HepG2 (cell line): ENCODE measurements at regions not wholly inside any gene's neighbourhood (a gene's known extent, or its start where the extent isn't known, plus 50 kb on each side); places are given as distances from the start of the nearest gene placed in this dataset.

ENCODE experiments used
- ATAC-seq: fragments of 200-7000 bp; cut with Tn5 transposase; 3 replicates; pipeline ENCODE4 v1.9.1; 2020; ENCODE audit warnings: mild to moderate bottlenecking, moderate library complexity
- BruUV-seq: library from RNA; stranded (reverse); fragments of 400-500 nt; replicated peaks from 2 replicates; lab custom pipeline; 2021; lab: Mats Ljungman, UMichigan
- CTCF ChIA-PET: fragments of 300-600 bp; formaldehyde crosslinking; extraction: SDS; loops from one replicate; lab custom pipeline; 2021; ENCODE audit warnings: low total read pairs, inconsistent platforms, low intra/inter-chr PET ratio; lab: Yijun Ruan, JAX
- POLR2A ChIA-PET: fragments of 350-600 bp; sonication (Branson Sonifier 250); formaldehyde crosslinking; loops from one replicate; lab custom pipeline; 2020; ENCODE audit warnings: antibody characterized with exemption, inconsistent platforms; lab: Yijun Ruan, JAX
- DNase-seq: peaks from one replicate; pipeline ENCODE4 v3.0.0-alpha.2; 2015; ENCODE audit warnings: low spot score
- FAIRE-seq: peaks from 3 replicates; lab custom pipeline; 2011; peaks lifted over from hg19 to GRCh38; lab: Jason Lieb, UNC
- H2AFZ ChIP-seq: one replicate; pipeline ENCODE4 v1.6.1; 2011; ENCODE audit warnings: low read length, inconsistent platforms
- H3K27ac ChIP-seq: fragments of 300-600 bp; 3 replicates; pipeline ENCODE4 v1.8.0; 2011; ENCODE audit warnings: mixed run types, mild to moderate bottlenecking, mixed read lengths, low read length, inconsistent platforms; ENCODE audit not compliant: insufficient read depth; ENCODE audit errors: extremely low read length
- H3K27me3 ChIP-seq, 2 experiments: fragments of 200-600 bp in 1 of 2; 2 replicates in 1 of 2; 3 replicates in 1 of 2; pipeline versions ENCODE4 v1.6.0 to v1.8.0; 2011; ENCODE audit warnings: low read length in 2 of 2, mild to moderate bottlenecking in 2 of 2, moderate library complexity in 2 of 2, inconsistent platforms in 1 of 2; ENCODE audit not compliant: insufficient read depth in 2 of 2, control insufficient read depth in 1 of 2
- H3K36me3 ChIP-seq, 2 experiments: fragments of 200-600 bp in 1 of 2; replicated peaks in 1 of 2; 2 replicates in 1 of 2; 3 replicates in 1 of 2; pipeline versions ENCODE4 v1.5.1 to v1.8.0; 2011; ENCODE audit warnings: low read length in 2 of 2, inconsistent platforms in 1 of 2; ENCODE audit not compliant: insufficient read depth in 2 of 2, control insufficient read depth in 1 of 2
- H3K4me1 ChIP-seq: 2 replicates; pipeline ENCODE4 v1.5.1; 2012; ENCODE audit warnings: low read length, inconsistent platforms; ENCODE audit not compliant: insufficient read depth
- H3K4me2 ChIP-seq: 2 replicates; pipeline ENCODE4 v1.6.0; 2011; ENCODE audit warnings: low read depth, low read length, inconsistent platforms
- H3K4me3 ChIP-seq, 3 experiments: fragments of 200-600 bp in 1 of 3; sonication (generic), shearing (Covaris generic) in 1 of 3; replicated peaks in 1 of 3; 2 replicates each; pipeline ENCODE4 v1.5.1; 2011 to 2016; ENCODE audit warnings: low read length in 3 of 3, inconsistent platforms in 2 of 3, low read depth in 2 of 3, mild to moderate bottlenecking in 2 of 3, control low read depth in 1 of 3, mixed read lengths in 1 of 3; ENCODE audit not compliant: insufficient read depth in 1 of 3
- H3K79me2 ChIP-seq: one replicate; pipeline ENCODE4 v1.6.1; 2011; ENCODE audit warnings: low read length, inconsistent platforms; ENCODE audit not compliant: insufficient read depth
- H3K9ac ChIP-seq: 2 replicates; pipeline ENCODE4 v1.6.0; 2011; ENCODE audit warnings: mild to moderate bottlenecking, low read depth, low read length, inconsistent platforms; ENCODE audit not compliant: insufficient read depth
- H3K9me3 ChIP-seq: 2 replicates; pipeline ENCODE4 v1.5.1; 2012; ENCODE audit warnings: mild to moderate bottlenecking, low read length
- H4K20me1 ChIP-seq: 2 replicates; pipeline ENCODE4 v1.6.0; 2011; ENCODE audit warnings: inconsistent platforms, mild to moderate bottlenecking, low read length, moderate library complexity; ENCODE audit not compliant: insufficient read depth
- CREB1 ChIP-seq, 2 experiments: fragments of 450-650 bp in 1 of 2; IDR thresholded peaks; 2 replicates each; pipeline ENCODE4 v1.6.1; 2016 to 2017; ENCODE audit warnings: control low read depth in 1 of 2, mild to moderate bottlenecking in 1 of 2, missing compliant biosample characterization in 1 of 2, missing genetic modification characterization in 1 of 2
- ELF4 ChIP-seq: sonication (generic); formaldehyde crosslinking; IDR thresholded peaks from 2 replicates; pipeline ENCODE4 v1.5.0; 2020; ENCODE audit warnings: missing genetic modification reagents, mild to moderate bottlenecking, moderate library complexity, borderline replicate concordance
- HIVEP1 ChIP-seq: sonication (generic); formaldehyde crosslinking; IDR thresholded peaks from 2 replicates; pipeline ENCODE4 v1.4.0; 2020; ENCODE audit warnings: mild to moderate bottlenecking, missing genetic modification reagents
- ZNF180 ChIP-seq: sonication (generic); formaldehyde crosslinking; IDR thresholded peaks from 2 replicates; pipeline ENCODE4 v1.4.0; 2020; ENCODE audit warnings: low read depth, missing genetic modification reagents, borderline replicate concordance
- WGBS: methylation state at CpG from one replicate; pipeline ENCODE4 v1.1.6; 2017; ENCODE audit warnings: low lambda C conversion rate; 5-methylcytosine and 5-hydroxymethylcytosine counted together
- in situ Hi-C: cut with HindIII; loops from 2 replicates; pipeline ENCODE4 v1.10.0; 2017; ENCODE audit warnings: low pct_unique_long_range_greater_than_20kb; ENCODE audit not compliant: extremely low pct_ligation_motif_present
- intact Hi-C: fragments of 100-400 bp; cut with micrococcal nuclease; formaldehyde crosslinking; loops from one replicate; pipeline ENCODE4 v1.10.0; 2022; ENCODE audit not compliant: unreplicated experiment

DNA sequence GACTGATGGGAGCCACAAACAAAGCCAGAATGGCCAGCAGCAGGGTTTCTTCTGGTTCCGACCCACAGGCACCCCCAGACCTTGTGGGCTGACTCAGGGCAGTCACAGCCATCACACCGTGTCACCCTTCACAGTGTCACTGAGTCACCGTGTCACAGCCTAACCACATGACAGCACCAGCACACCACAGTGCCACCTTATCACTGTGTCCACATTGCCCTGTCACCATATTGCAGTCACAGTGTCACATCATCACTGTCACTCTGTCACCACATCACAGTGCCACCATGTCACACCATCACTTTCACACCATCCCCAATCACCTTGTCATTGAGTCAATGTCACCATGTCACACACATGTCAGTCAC is 77.0 kb downstream of the OAT start:
- 0% methylated on average over 1 of the region's 3 CpGs for WGBS
- CTCF ChIA-PET: no interaction called here
- TF ChIP-seq ELF4 (CRISPR knock-in tag) (no peak), CREB1 (IDR thresholded peaks at IDR 0.05) (peak; percentile 87), CREB1 (CRISPR knock-in tag; IDR thresholded peaks at IDR 0.05) (no peak)

DNA sequence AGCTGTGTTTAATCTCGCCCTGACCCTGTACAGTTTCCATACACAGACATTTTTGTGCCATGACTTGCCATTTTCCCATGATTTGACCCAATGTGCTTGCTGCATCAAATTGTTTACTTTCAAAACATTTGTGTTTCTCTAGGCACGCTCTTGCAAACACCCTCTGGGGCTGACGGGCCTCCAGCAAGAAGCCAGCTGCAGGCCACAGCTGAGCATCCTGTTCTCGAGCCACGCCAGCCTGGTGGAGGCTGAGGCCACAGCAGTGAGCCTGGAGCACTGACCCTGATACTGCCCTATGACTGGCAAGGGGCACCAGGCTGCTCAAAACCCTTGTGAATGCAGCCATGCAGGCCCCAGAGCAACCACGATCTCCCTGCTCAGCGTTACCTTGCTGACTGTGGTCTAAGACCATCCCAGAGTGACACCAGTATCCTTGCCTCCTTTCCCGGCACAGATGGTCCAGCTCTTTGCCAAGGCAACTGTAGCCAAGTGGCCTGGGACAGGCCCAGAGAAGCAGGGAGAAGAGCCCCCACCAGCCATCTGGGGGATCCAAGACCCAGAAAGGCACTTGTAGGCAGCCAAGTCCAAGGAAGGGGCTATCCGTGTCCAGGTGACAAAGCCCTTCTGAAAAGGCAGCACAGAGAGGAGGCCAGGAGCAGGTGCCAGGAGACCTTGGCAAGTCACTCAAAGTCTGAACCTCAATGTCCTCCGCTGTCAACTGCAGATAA is 78.5 kb downstream of the OAT start:
- intact Hi-C loops: no loop called here
- Histone ChIP-seq H3K4me2 (no peak overlapping the region), H3K27ac (no peak overlapping the region)
- in situ Hi-C loops: no loop called here
- BruUV-seq: no TSS peak
- CTCF ChIA-PET: no interaction called here
- no peak for TF ChIP-seq HIVEP1 (CRISPR knock-in tag)
- no peak for TF ChIP-seq ZNF180
- TF ChIP-seq, all 625 proteins: peak for 0
- no peaks in the 10 kb centered on the region for H3K36me3 ChIP-seq
- H2AFZ ChIP-seq: no peak overlapping the region
- FAIRE-seq: no peak
- peaks cover 3 to 9% of the 10 kb centered on the region in 2 experiments; a peak in 2 of 5 replicates for H3K27me3 ChIP-seq
- no peaks in the 10 kb centered on the region for H3K9me3 ChIP-seq
- H4K20me1 ChIP-seq: no peaks in the 10 kb centered on the region
- H3K79me2 ChIP-seq: no peaks in the 10 kb centered on the region
- DNase-seq: no peak
- H3K4me1 ChIP-seq: no peaks in the 10 kb centered on the region
- H3K4me3 ChIP-seq: no peak overlapping the region
- POLR2A ChIA-PET: no interaction called here
- ATAC-seq: no peak
- WGBS: 30% methylated on average over 10 of the region's 10 CpGs
- H3K9ac ChIP-seq: no peak overlapping the region

More for the DNA sequence above, 77.0 kb downstream of the OAT start:
- Histone ChIP-seq H3K9me3 (no peaks in the 10 kb centered on the region), H3K27me3 (peaks cover 3 to 9% of the 10 kb centered on the region in 2 experiments; a peak in 2 of 5 replicates), H2AFZ (no peak overlapping the region), H3K4me3 (no peak overlapping the region), H3K9ac (no peak overlapping the region), H3K27ac (no peak overlapping the region), H3K4me2 (no peak overlapping the region), H4K20me1 (no peaks in the 10 kb centered on the region), H3K79me2 (no peaks in the 10 kb centered on the region), H3K36me3 (no peaks in the 10 kb centered on the region), H3K4me1 (no peaks in the 10 kb centered on the region)
- intact Hi-C loops (no loop called here), in situ Hi-C loops (no loop called here)
- POLR2A ChIA-PET: no interaction called here
- no TSS peak for BruUV-seq
- DNase-seq: no peak
- FAIRE-seq: no peak
- ATAC-seq: no peak
